ENCODE measurements at regions not wholly inside any gene's neighbourhood (a gene's known extent, or its start where the extent isn't known, plus 50 kb on each side); places are given as distances from the start of the nearest gene placed in this dataset.

DNA sequence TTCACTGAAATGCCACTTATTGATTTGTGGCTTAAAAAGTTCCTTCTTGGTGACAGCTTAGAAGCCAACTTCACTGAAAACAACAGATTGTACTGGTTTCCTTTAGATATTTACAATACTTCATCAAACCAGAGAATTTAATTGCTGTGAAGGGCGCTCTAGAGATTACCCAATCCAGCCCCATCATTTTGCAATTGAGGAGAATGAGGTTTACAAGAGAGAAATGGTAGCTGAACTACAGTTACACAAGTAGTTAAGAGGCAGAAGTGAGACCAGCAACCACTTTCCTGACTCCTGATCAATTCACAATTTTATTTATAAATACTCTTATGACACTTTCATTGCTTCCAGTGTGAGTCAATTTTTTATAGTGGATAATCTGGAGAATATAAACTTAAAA is 103.5 kb upstream of the APC start:
- TF ChIP-seq JUNB (IDR thresholded peaks at IDR 0.05; ENCODE audit: unreplicated experiment) (no peak), NANOG (IDR thresholded peaks at IDR 0.05; ENCODE audit: borderline replicate concordance) (no peak), ZNF114 (CRISPR knock-in tag; IDR thresholded peaks at IDR 0.05) (no peak), ZNF331 (CRISPR knock-in tag; IDR thresholded peaks at IDR 0.05; ENCODE audit: low read depth) (no peak), POLR2AphosphoS5 (IDR thresholded peaks at IDR 0.05; ENCODE audit: low read depth) (no peak), CREB1 (CRISPR knock-in tag; IDR thresholded peaks at IDR 0.05; ENCODE audit: low read depth) (no peak), EZH2 (IDR thresholded peaks at IDR 0.05; ENCODE audit: low read depth, unreplicated experiment) (no peak), STAT1 (IDR thresholded peaks at IDR 0.05; ENCODE audit: unreplicated experiment) (no peak), EZH2phosphoT487 (IDR thresholded peaks at IDR 0.05; ENCODE audit: unreplicated experiment) (no peak), CTCF (conservative IDR thresholded peaks at IDR 0.05; ENCODE audit: low read depth in 2 of 2) (no peak)
- TF ChIP-seq, protein P1, sequence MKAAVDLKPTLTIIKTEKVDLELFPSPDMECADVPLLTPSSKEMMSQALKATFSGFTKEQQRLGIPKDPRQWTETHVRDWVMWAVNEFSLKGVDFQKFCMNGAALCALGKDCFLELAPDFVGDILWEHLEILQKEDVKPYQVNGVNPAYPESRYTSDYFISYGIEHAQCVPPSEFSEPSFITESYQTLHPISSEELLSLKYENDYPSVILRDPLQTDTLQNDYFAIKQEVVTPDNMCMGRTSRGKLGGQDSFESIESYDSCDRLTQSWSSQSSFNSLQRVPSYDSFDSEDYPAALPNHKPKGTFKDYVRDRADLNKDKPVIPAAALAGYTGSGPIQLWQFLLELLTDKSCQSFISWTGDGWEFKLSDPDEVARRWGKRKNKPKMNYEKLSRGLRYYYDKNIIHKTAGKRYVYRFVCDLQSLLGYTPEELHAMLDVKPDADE (IDR thresholded peaks at IDR 0.05), result no peak
- TF ChIP-seq, protein P2, sequence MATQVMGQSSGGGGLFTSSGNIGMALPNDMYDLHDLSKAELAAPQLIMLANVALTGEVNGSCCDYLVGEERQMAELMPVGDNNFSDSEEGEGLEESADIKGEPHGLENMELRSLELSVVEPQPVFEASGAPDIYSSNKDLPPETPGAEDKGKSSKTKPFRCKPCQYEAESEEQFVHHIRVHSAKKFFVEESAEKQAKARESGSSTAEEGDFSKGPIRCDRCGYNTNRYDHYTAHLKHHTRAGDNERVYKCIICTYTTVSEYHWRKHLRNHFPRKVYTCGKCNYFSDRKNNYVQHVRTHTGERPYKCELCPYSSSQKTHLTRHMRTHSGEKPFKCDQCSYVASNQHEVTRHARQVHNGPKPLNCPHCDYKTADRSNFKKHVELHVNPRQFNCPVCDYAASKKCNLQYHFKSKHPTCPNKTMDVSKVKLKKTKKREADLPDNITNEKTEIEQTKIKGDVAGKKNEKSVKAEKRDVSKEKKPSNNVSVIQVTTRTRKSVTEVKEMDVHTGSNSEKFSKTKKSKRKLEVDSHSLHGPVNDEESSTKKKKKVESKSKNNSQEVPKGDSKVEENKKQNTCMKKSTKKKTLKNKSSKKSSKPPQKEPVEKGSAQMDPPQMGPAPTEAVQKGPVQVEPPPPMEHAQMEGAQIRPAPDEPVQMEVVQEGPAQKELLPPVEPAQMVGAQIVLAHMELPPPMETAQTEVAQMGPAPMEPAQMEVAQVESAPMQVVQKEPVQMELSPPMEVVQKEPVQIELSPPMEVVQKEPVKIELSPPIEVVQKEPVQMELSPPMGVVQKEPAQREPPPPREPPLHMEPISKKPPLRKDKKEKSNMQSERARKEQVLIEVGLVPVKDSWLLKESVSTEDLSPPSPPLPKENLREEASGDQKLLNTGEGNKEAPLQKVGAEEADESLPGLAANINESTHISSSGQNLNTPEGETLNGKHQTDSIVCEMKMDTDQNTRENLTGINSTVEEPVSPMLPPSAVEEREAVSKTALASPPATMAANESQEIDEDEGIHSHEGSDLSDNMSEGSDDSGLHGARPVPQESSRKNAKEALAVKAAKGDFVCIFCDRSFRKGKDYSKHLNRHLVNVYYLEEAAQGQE (IDR thresholded peaks at IDR 0.05; ENCODE audit: unreplicated experiment), result no peak
- TF ChIP-seq, protein P3, sequence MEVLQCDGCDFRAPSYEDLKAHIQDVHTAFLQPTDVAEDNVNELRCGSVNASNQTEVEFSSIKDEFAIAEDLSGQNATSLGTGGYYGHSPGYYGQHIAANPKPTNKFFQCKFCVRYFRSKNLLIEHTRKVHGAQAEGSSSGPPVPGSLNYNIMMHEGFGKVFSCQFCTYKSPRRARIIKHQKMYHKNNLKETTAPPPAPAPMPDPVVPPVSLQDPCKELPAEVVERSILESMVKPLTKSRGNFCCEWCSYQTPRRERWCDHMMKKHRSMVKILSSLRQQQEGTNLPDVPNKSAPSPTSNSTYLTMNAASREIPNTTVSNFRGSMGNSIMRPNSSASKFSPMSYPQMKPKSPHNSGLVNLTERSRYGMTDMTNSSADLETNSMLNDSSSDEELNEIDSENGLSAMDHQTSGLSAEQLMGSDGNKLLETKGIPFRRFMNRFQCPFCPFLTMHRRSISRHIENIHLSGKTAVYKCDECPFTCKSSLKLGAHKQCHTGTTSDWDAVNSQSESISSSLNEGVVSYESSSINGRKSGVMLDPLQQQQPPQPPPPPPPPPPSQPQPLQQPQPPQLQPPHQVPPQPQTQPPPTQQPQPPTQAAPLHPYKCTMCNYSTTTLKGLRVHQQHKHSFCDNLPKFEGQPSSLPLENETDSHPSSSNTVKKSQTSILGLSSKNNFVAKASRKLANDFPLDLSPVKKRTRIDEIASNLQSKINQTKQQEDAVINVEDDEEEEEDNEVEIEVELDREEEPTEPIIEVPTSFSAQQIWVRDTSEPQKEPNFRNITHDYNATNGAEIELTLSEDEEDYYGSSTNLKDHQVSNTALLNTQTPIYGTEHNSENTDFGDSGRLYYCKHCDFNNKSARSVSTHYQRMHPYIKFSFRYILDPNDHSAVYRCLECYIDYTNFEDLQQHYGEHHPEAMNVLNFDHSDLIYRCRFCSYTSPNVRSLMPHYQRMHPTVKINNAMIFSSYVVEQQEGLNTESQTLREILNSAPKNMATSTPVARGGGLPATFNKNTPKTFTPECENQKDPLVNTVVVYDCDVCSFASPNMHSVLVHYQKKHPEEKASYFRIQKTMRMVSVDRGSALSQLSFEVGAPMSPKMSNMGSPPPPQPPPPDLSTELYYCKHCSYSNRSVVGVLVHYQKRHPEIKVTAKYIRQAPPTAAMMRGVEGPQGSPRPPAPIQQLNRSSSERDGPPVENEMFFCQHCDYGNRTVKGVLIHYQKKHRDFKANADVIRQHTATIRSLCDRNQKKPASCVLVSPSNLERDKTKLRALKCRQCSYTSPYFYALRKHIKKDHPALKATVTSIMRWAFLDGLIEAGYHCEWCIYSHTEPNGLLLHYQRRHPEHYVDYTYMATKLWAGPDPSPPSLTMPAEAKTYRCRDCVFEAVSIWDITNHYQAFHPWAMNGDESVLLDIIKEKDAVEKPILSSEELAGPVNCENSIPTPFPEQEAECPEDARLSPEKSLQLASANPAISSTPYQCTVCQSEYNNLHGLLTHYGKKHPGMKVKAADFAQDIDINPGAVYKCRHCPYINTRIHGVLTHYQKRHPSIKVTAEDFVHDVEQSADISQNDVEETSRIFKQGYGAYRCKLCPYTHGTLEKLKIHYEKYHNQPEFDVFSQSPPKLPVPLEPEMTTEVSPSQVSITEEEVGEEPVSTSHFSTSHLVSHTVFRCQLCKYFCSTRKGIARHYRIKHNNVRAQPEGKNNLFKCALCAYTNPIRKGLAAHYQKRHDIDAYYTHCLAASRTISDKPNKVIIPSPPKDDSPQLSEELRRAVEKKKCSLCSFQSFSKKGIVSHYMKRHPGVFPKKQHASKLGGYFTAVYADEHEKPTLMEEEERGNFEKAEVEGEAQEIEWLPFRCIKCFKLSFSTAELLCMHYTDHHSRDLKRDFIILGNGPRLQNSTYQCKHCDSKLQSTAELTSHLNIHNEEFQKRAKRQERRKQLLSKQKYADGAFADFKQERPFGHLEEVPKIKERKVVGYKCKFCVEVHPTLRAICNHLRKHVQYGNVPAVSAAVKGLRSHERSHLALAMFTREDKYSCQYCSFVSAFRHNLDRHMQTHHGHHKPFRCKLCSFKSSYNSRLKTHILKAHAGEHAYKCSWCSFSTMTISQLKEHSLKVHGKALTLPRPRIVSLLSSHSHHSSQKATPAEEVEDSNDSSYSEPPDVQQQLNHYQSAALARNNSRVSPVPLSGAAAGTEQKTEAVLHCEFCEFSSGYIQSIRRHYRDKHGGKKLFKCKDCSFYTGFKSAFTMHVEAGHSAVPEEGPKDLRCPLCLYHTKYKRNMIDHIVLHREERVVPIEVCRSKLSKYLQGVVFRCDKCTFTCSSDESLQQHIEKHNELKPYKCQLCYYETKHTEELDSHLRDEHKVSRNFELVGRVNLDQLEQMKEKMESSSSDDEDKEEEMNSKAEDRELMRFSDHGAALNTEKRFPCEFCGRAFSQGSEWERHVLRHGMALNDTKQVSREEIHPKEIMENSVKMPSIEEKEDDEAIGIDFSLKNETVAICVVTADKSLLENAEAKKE (CRISPR knock-in tag; IDR thresholded peaks at IDR 0.05), result no peak
- H3K36me3 Mint-ChIP-seq (ENCODE audit: low read depth), result peaks cover 10% of the 10 kb centered on the region; the same call in 1 of the 3 replicates
- no peak overlapping the region for H3K4me3 ChIP-seq
- H3K4me1 Mint-ChIP-seq, result peaks cover 3% of the 10 kb centered on the region
- no peak overlapping the region for H2AFZ ChIP-seq
- no peaks in the 10 kb centered on the region for H3K36me3 ChIP-seq (ENCODE audit: insufficient read depth)
- no peak for ATAC-seq
- no peak for DNase-seq (ENCODE audit: low spot score)
- H3K27ac ChIP-seq (ENCODE audit: low read depth), result no peak overlapping the region
- H3K4me1 ChIP-seq (ENCODE audit: insufficient read depth), result no peaks in the 10 kb centered on the region
- H3K4me3 Mint-ChIP-seq, result no peak overlapping the region
- H3K27me3 ChIP-seq (ENCODE audit: insufficient read depth), result no peaks in the 10 kb centered on the region
- H3K9me3 Mint-ChIP-seq, result peaks cover 22% of the 10 kb centered on the region
- H3K79me2 ChIP-seq (replicated peaks; ENCODE audit: insufficient read depth), result no peaks in the 10 kb centered on the region
- H3K27ac Mint-ChIP-seq, result no peak overlapping the region
- no peaks in the 10 kb centered on the region for H4K20me1 ChIP-seq (replicated peaks; ENCODE audit: insufficient read depth)
- no peaks in the 10 kb centered on the region for H3K27me3 Mint-ChIP-seq (ENCODE audit: insufficient read depth, low read depth, poor library complexity)
- H3K9me2 ChIP-seq (ENCODE audit: insufficient read depth), result 0 out of 2 replicates have a peak, but pooled peaks cover 6% of the 10 kb centered on the region
- no peaks in the 10 kb centered on the region for H3F3A ChIP-seq (replicated peaks; ENCODE audit: low read depth)
- no peak overlapping the region for H3K4me2 ChIP-seq

Measured in GM23338 (cell line).